HepG2 (cell line): ENCODE measurements at regions not wholly inside any gene's neighbourhood (a gene's known extent, or its start where the extent isn't known, plus 50 kb on each side); places are given as distances from the start of the nearest gene placed in this dataset.

Experiments
- CHD2 ChIP-seq: IDR thresholded peaks from 2 replicates; pipeline ENCODE4 v1.6.1; 2011; ENCODE audit warnings: low read depth, low read length, improper control_type of control experiment
- CREM ChIP-seq, 2 experiments: sonication (generic) in 1 of 2; formaldehyde crosslinking in 1 of 2; IDR thresholded peaks; 2 replicates each; pipeline versions ENCODE4 v1.4.0 to v1.6.1; 2016 to 2020; ENCODE audit warnings: antibody characterized with exemption in 1 of 2, mild to moderate bottlenecking in 1 of 2, missing genetic modification reagents in 1 of 2
- ETV6 ChIP-seq: sonication (generic); formaldehyde crosslinking; conservative IDR thresholded peaks from 2 replicates; pipeline ENCODE4 v1.4.0; 2020; ENCODE audit warnings: missing genetic modification reagents
- HNRNPH1 ChIP-seq: fragments of 200-400 bp; formaldehyde crosslinking; optimal IDR thresholded peaks from 2 replicates; pipeline ENCODE3; 2017; ENCODE audit warnings: mild to moderate bottlenecking, low read depth, low read length
- HOXA3 ChIP-seq: sonication (generic); formaldehyde crosslinking; IDR thresholded peaks from 2 replicates; pipeline ENCODE4 v1.5.0; 2020; ENCODE audit warnings: missing genetic modification reagents
- MEIS2 ChIP-seq: sonication (generic); formaldehyde crosslinking; IDR thresholded peaks from 2 replicates; pipeline ENCODE4 v1.9.0; 2021; ENCODE audit warnings: mild to moderate bottlenecking, missing genetic modification reagents
- RBFOX2 ChIP-seq: fragments of 200-400 bp; formaldehyde crosslinking; IDR thresholded peaks from 2 replicates; pipeline ENCODE4 v1.6.1; 2017; ENCODE audit warnings: low read depth, mild to moderate bottlenecking, low read length
- SOX5 ChIP-seq: IDR thresholded peaks from 2 replicates; pipeline ENCODE4 v1.6.1; 2016; ENCODE audit warnings: borderline replicate concordance
- SP4 ChIP-seq: sonication (generic); formaldehyde crosslinking; IDR thresholded peaks from 2 replicates; pipeline ENCODE4 v1.8.1; 2023; ENCODE audit warnings: mild to moderate bottlenecking, missing genetic modification reagents
- TGIF2 ChIP-seq: IDR thresholded peaks from 2 replicates; pipeline ENCODE4 v1.6.1; 2016; ENCODE audit warnings: control low read depth, missing compliant biosample characterization
- TP53 ChIP-seq: sonication (generic); formaldehyde crosslinking; conservative IDR thresholded peaks from 2 replicates; pipeline ENCODE4 v1.4.0; 2020; ENCODE audit warnings: missing genetic modification reagents
- ZFP41 ChIP-seq: sonication (generic); formaldehyde crosslinking; IDR thresholded peaks from 2 replicates; pipeline ENCODE4 v1.4.0; 2020; ENCODE audit warnings: mild to moderate bottlenecking, missing genetic modification reagents, borderline replicate concordance
- ZFYVE20 ChIP-seq: sonication (generic); formaldehyde crosslinking; IDR thresholded peaks from 2 replicates; pipeline ENCODE4 v1.8.0; 2023; ENCODE audit warnings: low read depth, mild to moderate bottlenecking, moderate library complexity, missing genetic modification reagents, borderline replicate concordance
- ZNF234 ChIP-seq: sonication (generic); formaldehyde crosslinking; conservative IDR thresholded peaks from 2 replicates; pipeline ENCODE4 v1.5.1; 2020; ENCODE audit warnings: mild to moderate bottlenecking, missing genetic modification reagents
- ZNF432 ChIP-seq: sonication (generic); formaldehyde crosslinking; IDR thresholded peaks from 2 replicates; pipeline ENCODE4 v1.5.0; 2020; ENCODE audit warnings: missing genetic modification reagents, mild to moderate bottlenecking, borderline replicate concordance
- ZNF768 ChIP-seq: sonication (generic); formaldehyde crosslinking; IDR thresholded peaks from 2 replicates; pipeline ENCODE4 v1.4.0; 2020; ENCODE audit warnings: missing genetic modification reagents
- ZNF883 ChIP-seq: sonication (generic); formaldehyde crosslinking; IDR thresholded peaks from 2 replicates; pipeline ENCODE4 v1.5.1; 2020; ENCODE audit warnings: mild to moderate bottlenecking, missing genetic modification reagents; ENCODE audit errors: not compliant biosample characterization
- TF ChIP-seq, protein P1 (sequence below): sonication (generic); formaldehyde crosslinking; IDR thresholded peaks from 2 replicates; pipeline ENCODE4 v1.4.0; 2020; ENCODE audit warnings: missing genetic modification reagents, borderline replicate concordance
- TF ChIP-seq, protein P2 (sequence below): IDR thresholded peaks from 2 replicates; pipeline ENCODE4 v1.6.1; 2018; ENCODE audit warnings: missing genetic modification reagents, mild to moderate bottlenecking, missing compliant biosample characterization
- TF ChIP-seq, protein P3 (sequence below): sonication (generic); formaldehyde crosslinking; IDR thresholded peaks from 2 replicates; pipeline ENCODE4 v1.4.0; 2020; ENCODE audit warnings: missing genetic modification reagents, borderline replicate concordance

DNA sequence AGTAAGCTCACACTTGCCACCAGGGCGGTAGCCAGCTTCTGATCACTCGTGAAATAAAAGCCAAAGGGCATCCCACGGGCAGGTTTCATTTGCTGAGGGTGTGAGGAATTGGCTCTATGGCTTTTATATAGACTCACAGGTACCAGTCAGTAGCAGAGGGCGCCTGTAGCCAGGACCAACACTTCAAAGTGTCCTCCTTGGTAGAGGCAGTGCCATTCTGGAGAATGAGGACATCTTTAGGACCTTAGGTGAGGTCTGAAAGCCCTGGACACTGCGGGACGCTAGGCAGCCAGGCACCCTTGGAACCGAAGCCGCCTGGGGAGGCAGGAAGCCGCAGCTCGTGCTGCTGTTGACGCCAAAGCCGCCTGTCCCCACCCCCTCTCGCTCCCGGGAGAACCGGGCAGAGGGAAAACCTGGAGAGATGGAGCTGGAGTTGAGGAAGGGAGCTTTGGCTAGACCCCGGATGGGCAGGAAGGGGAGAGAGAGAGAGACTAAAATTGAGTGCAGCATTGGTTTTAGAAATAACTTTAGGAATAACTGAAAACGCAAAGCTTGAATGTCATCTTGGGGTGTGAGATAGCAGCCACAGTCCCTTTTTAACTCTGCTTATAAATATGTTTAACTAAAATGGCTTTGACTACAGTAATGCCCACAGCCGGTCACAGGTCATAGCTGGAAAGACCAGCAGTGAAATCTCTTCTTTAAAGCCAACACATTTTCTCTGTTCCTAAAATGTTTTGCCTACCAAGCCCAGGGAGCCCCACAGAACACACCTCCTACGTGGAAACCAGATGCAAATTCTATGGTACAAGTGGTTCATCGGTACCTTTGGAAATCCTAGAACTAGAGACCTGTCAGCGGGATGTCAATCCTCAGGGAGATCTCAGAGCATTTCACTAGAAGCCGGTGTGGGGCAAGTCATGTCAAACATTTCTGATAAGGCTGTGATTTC is 128.5 kb upstream of the CDYL start (continued):
- TF ChIP-seq ZFYVE20 (CRISPR knock-in tag): 0 out of 2 replicates have a peak, but pooled peaks have one; percentile 59
- peak; percentile 80; the same call in 1 of the 2 replicates for TF ChIP-seq HOXA3 (CRISPR knock-in tag)
- no peak for TF ChIP-seq CREM (IDR thresholded peaks at IDR 0.05)
- TF ChIP-seq CREM (CRISPR knock-in tag; IDR thresholded peaks at IDR 0.05): no peak
- TF ChIP-seq SOX5 (CRISPR knock-in tag): peak; percentile 67
- no peak for TF ChIP-seq RBFOX2
- TF ChIP-seq MEIS2 (CRISPR knock-in tag): peak; percentile 64
- no peak for TF ChIP-seq ZNF234
- TF ChIP-seq, protein P1, sequence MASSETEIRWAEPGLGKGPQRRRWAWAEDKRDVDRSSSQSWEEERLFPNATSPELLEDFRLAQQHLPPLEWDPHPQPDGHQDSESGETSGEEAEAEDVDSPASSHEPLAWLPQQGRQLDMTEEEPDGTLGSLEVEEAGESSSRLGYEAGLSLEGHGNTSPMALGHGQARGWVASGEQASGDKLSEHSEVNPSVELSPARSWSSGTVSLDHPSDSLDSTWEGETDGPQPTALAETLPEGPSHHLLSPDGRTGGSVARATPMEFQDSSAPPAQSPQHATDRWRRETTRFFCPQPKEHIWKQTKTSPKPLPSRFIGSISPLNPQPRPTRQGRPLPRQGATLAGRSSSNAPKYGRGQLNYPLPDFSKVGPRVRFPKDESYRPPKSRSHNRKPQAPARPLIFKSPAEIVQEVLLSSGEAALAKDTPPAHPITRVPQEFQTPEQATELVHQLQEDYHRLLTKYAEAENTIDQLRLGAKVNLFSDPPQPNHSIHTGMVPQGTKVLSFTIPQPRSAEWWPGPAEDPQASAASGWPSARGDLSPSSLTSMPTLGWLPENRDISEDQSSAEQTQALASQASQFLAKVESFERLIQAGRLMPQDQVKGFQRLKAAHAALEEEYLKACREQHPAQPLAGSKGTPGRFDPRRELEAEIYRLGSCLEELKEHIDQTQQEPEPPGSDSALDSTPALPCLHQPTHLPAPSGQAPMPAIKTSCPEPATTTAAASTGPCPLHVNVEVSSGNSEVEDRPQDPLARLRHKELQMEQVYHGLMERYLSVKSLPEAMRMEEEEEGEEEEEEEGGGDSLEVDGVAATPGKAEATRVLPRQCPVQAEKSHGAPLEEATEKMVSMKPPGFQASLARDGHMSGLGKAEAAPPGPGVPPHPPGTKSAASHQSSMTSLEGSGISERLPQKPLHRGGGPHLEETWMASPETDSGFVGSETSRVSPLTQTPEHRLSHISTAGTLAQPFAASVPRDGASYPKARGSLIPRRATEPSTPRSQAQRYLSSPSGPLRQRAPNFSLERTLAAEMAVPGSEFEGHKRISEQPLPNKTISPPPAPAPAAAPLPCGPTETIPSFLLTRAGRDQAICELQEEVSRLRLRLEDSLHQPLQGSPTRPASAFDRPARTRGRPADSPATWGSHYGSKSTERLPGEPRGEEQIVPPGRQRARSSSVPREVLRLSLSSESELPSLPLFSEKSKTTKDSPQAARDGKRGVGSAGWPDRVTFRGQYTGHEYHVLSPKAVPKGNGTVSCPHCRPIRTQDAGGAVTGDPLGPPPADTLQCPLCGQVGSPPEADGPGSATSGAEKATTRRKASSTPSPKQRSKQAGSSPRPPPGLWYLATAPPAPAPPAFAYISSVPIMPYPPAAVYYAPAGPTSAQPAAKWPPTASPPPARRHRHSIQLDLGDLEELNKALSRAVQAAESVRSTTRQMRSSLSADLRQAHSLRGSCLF (CRISPR knock-in tag): peak; percentile 52; the same call in 1 of the 2 replicates
- TF ChIP-seq, protein P2, sequence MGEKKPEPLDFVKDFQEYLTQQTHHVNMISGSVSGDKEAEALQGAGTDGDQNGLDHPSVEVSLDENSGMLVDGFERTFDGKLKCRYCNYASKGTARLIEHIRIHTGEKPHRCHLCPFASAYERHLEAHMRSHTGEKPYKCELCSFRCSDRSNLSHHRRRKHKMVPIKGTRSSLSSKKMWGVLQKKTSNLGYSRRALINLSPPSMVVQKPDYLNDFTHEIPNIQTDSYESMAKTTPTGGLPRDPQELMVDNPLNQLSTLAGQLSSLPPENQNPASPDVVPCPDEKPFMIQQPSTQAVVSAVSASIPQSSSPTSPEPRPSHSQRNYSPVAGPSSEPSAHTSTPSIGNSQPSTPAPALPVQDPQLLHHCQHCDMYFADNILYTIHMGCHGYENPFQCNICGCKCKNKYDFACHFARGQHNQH (CRISPR knock-in tag): peak; percentile 89
- no peak for TF ChIP-seq CHD2
- no peak for TF ChIP-seq HNRNPH1
- peak; percentile 83 for TF ChIP-seq ZNF883
- peak; percentile 65; the same call in 1 of the 2 replicates for TF ChIP-seq TGIF2
- peak; percentile 60; the same call in 1 of the 2 replicates for TF ChIP-seq SP4 (CRISPR knock-in tag)
- no peak for TF ChIP-seq ZNF432
- TF ChIP-seq ZFP41 (CRISPR knock-in tag): no peak
- TF ChIP-seq, protein P3, sequence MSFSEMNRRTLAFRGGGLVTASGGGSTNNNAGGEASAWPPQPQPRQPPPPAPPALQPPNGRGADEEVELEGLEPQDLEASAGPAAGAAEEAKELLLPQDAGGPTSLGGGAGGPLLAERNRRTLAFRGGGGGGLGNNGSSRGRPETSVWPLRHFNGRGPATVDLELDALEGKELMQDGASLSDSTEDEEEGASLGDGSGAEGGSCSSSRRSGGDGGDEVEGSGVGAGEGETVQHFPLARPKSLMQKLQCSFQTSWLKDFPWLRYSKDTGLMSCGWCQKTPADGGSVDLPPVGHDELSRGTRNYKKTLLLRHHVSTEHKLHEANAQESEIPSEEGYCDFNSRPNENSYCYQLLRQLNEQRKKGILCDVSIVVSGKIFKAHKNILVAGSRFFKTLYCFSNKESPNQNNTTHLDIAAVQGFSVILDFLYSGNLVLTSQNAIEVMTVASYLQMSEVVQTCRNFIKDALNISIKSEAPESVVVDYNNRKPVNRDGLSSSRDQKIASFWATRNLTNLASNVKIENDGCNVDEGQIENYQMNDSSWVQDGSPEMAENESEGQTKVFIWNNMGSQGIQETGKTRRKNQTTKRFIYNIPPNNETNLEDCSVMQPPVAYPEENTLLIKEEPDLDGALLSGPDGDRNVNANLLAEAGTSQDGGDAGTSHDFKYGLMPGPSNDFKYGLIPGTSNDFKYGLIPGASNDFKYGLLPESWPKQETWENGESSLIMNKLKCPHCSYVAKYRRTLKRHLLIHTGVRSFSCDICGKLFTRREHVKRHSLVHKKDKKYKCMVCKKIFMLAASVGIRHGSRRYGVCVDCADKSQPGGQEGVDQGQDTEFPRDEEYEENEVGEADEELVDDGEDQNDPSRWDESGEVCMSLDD (CRISPR knock-in tag): no peak; the same call in 1 of the 2 replicates
- peak; percentile 64; the same call in 1 of the 2 replicates for TF ChIP-seq ZNF768 (CRISPR knock-in tag)
- TF ChIP-seq TP53 (CRISPR knock-in tag): no peak
- peak; percentile 84; the same call in 1 of the 2 replicates for TF ChIP-seq ETV6 (CRISPR knock-in tag)
